CD4-positive, CD25-positive, alpha-beta regulatory T cell (primary cell): ENCODE measurements at regions not wholly inside any gene's neighbourhood (a gene's known extent, or its start where the extent isn't known, plus 50 kb on each side); places are given as distances from the start of the nearest gene placed in this dataset.
"Not testable (repeated sequence)": the region's sequence is repeated elsewhere in the genome, so short reads cannot be mapped to it uniquely, and the experiment has no call there.

ENCODE experiments used
- ATAC-seq, 2 donors: fragments of 150-1000 bp; cut with Tn5 transposase; one replicate each; pipeline ENCODE4 v1.10.0; 2021; ENCODE audit warnings: low read depth in 2 of 2, moderate number of reproducible peaks in 2 of 2, moderate library complexity in 1 of 2
- DNase-seq, 3 donors: peaks; one replicate each; pipeline versions ENCODE4 v3.0.0 to v3.0.0-alpha.2; 2012 to 2022; ENCODE audit warnings: mixed read lengths in 1 of 3
- H3K27ac ChIP-seq: one replicate; pipeline ENCODE4 v1.7.0; 2013; ENCODE audit warnings: mild to moderate bottlenecking, low read length; ENCODE audit not compliant: insufficient read depth, poor library complexity, severe bottlenecking
- H3K27me3 ChIP-seq: one replicate; pipeline ENCODE4 v1.7.0; 2013; ENCODE audit warnings: low read length; ENCODE audit not compliant: control insufficient read depth, insufficient read depth
- H3K36me3 ChIP-seq: one replicate; pipeline ENCODE4 v1.7.0; 2013; ENCODE audit warnings: mild to moderate bottlenecking, low read length, moderate library complexity; ENCODE audit not compliant: control insufficient read depth, insufficient read depth
- H3K4me1 ChIP-seq: 2 replicates; pipeline ENCODE4 v1.7.0; 2013; ENCODE audit warnings: mild to moderate bottlenecking, low read length; ENCODE audit not compliant: insufficient read depth, control insufficient read depth, poor library complexity, severe bottlenecking
- H3K4me3 ChIP-seq: one replicate; pipeline ENCODE4 v1.7.0; 2013; ENCODE audit warnings: low read depth, mild to moderate bottlenecking, low read length, moderate library complexity
- H3K9me3 ChIP-seq, 2 experiments: 1 replicate in 1 of 2; 2 replicates in 1 of 2; pipeline ENCODE4 v1.7.0; 2013; ENCODE audit warnings: low read length in 2 of 2, mild to moderate bottlenecking in 1 of 2, moderate library complexity in 1 of 2; ENCODE audit not compliant: control insufficient read depth in 2 of 2
- H3K27ac Mint-ChIP-seq, 3 donors: one replicate each; pipeline ENCODE4 v1.8.0; 2020 to 2022; ENCODE audit warnings: mild to moderate bottlenecking in 3 of 3, mixed read lengths in 3 of 3, moderate library complexity in 2 of 3
- H3K27me3 Mint-ChIP-seq: one replicate; pipeline ENCODE4 v1.8.0; 2022; ENCODE audit warnings: mild to moderate bottlenecking, mixed read lengths
- H3K36me3 Mint-ChIP-seq: one replicate; pipeline ENCODE4 v1.8.0; 2020; ENCODE audit warnings: mixed read lengths
- H3K4me1 Mint-ChIP-seq, 4 donors: one replicate each; pipeline ENCODE4 v1.8.0; 2020 to 2022; ENCODE audit warnings: mixed read lengths in 4 of 4, mild to moderate bottlenecking in 1 of 4
- H3K4me3 Mint-ChIP-seq, 4 donors: one replicate each; pipeline ENCODE4 v1.8.0; 2020 to 2022; ENCODE audit warnings: mild to moderate bottlenecking in 4 of 4, mixed read lengths in 4 of 4, moderate library complexity in 3 of 4
- H3K9me3 Mint-ChIP-seq, 7 donors: one replicate each; pipeline ENCODE4 v1.8.0; 2020 to 2022; ENCODE audit warnings: mixed read lengths in 7 of 7, mild to moderate bottlenecking in 3 of 7, moderate library complexity in 2 of 7

DNA sequence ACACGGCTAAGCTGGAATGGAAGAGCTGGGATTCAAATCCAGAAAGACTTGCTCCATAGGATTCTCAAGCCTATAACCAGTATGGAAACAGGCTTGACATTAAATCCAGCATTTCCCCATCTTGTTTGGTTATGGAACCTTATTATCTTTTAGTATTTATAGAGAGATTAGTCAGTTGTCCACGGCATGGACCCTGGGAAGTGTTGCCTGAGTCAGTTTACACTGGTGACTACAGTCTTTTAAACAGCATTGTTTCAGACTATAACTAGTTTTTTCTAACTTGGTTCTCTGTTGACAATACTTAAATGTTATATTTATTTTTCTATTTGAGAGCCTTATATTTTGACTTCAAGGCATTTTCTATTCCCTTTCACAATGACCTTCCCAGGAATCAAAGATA lies 106.7 kb downstream of the SYT15B start:
- DNase-seq, ATAC-seq, H3K27me3 ChIP-seq, H3K4me3 ChIP-seq, H3K9me3 Mint-ChIP-seq, H3K27me3 Mint-ChIP-seq, H3K27ac Mint-ChIP-seq, H3K4me1 ChIP-seq, H3K36me3 Mint-ChIP-seq, H3K36me3 ChIP-seq, H3K4me1 Mint-ChIP-seq, H3K27ac ChIP-seq, H3K4me3 Mint-ChIP-seq, H3K9me3 ChIP-seq: not testable (repeated sequence)

- not testable (repeated sequence) for H3K4me1 Mint-ChIP-seq, H3K27me3 ChIP-seq, DNase-seq, H3K4me1 ChIP-seq, H3K36me3 ChIP-seq, H3K9me3 ChIP-seq, H3K27ac Mint-ChIP-seq, ATAC-seq, H3K27me3 Mint-ChIP-seq, H3K9me3 Mint-ChIP-seq, H3K4me3 Mint-ChIP-seq, H3K4me3 ChIP-seq, H3K36me3 Mint-ChIP-seq, H3K27ac ChIP-seq
These were observed 109.2 kb downstream of the SYT15B start for GRCh38 chr10:47654161-47654560.

GRCh38 chr10:47648594-47648993 lies 114.8 kb downstream of the SYT15B start:
- H3K4me3 Mint-ChIP-seq, H3K27ac Mint-ChIP-seq, H3K9me3 Mint-ChIP-seq, H3K27me3 ChIP-seq, H3K4me3 ChIP-seq, H3K36me3 Mint-ChIP-seq, H3K36me3 ChIP-seq, ATAC-seq, H3K4me1 Mint-ChIP-seq, H3K27me3 Mint-ChIP-seq, DNase-seq, H3K4me1 ChIP-seq, H3K9me3 ChIP-seq, H3K27ac ChIP-seq: not testable (repeated sequence)

- H3K27me3 ChIP-seq, H3K9me3 ChIP-seq, ATAC-seq, H3K4me3 ChIP-seq, H3K36me3 Mint-ChIP-seq, H3K4me1 ChIP-seq, H3K27ac ChIP-seq, H3K4me3 Mint-ChIP-seq, H3K36me3 ChIP-seq, H3K4me1 Mint-ChIP-seq, H3K9me3 Mint-ChIP-seq, H3K27me3 Mint-ChIP-seq, DNase-seq: not testable (repeated sequence)
- H3K27ac Mint-ChIP-seq, result peak overlapping the region in 1 of 3 donors; percentile 67
These were observed 115.8 kb downstream of the SYT15B start for GRCh38 chr10:47647523-47648101.

GRCh38 chr10:47646686-47647273 lies 116.6 kb downstream of the SYT15B start:
- H3K9me3 Mint-ChIP-seq, H3K4me1 Mint-ChIP-seq, H3K27me3 Mint-ChIP-seq, H3K4me3 ChIP-seq, H3K36me3 Mint-ChIP-seq, H3K9me3 ChIP-seq, H3K36me3 ChIP-seq, H3K4me3 Mint-ChIP-seq, H3K4me1 ChIP-seq, H3K27ac Mint-ChIP-seq, H3K27ac ChIP-seq, H3K27me3 ChIP-seq: not testable (repeated sequence)
- ATAC-seq, result peak in 1 of 2 donors; percentile 39
- peak in 1 of 3 donors; percentile 8 for DNase-seq

DNA sequence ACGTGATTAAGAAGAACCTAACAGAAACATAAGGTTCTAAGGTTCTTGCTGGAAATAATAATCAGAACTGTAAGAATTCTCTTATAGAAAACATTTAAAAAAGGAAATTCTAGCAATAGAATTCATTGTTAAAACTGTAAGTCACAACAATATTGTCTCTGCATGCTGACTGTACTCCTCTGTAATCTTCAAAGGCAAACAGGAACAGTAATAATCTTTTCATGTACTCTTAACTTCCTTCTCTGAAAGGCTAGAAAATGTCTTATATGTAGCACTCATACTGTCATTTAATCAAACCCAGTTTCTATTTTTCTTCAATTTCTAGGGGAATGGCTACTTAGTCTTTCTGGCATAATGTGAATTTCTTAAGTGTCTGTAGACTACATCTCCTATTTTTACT lies 103.5 kb upstream of the AGAP9 start:
- H3K27ac Mint-ChIP-seq, DNase-seq, H3K36me3 Mint-ChIP-seq, H3K4me1 ChIP-seq, H3K4me1 Mint-ChIP-seq, H3K27ac ChIP-seq, H3K36me3 ChIP-seq, H3K27me3 Mint-ChIP-seq, H3K27me3 ChIP-seq, H3K9me3 Mint-ChIP-seq, H3K4me3 Mint-ChIP-seq, ATAC-seq, H3K9me3 ChIP-seq, H3K4me3 ChIP-seq: not testable (repeated sequence)

DNA sequence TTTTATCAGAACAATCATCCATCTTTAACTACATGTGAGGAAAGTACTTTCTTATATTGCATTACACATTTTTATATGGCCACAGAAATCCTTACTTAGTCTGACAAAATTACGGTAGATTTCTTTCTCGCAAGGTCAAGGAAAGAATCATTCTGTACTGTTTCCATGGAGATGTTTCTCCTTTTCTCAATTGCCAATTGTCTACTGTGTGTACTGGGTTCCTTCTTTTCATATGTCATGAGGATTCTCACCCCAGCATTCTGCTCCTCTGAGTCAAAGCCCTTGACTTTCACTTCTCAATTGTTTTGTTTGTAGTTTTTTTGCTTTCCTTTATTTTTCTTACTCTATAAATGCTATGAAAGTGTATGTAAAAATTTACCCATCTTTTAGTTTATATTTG lies 99.3 kb upstream of the AGAP9 start:
- ATAC-seq, H3K9me3 ChIP-seq, H3K9me3 Mint-ChIP-seq, H3K27ac Mint-ChIP-seq, H3K4me1 ChIP-seq, DNase-seq, H3K4me3 Mint-ChIP-seq, H3K27ac ChIP-seq, H3K36me3 ChIP-seq, H3K27me3 ChIP-seq, H3K27me3 Mint-ChIP-seq, H3K36me3 Mint-ChIP-seq, H3K4me1 Mint-ChIP-seq, H3K4me3 ChIP-seq: not testable (repeated sequence)

GRCh38 chr10:47619300-47620012 lies 96.0 kb upstream of the AGAP9 start:
- not testable (repeated sequence) for H3K4me3 Mint-ChIP-seq, H3K27ac ChIP-seq, ATAC-seq, H3K9me3 Mint-ChIP-seq, DNase-seq, H3K36me3 ChIP-seq, H3K27me3 ChIP-seq, H3K27ac Mint-ChIP-seq, H3K27me3 Mint-ChIP-seq, H3K9me3 ChIP-seq, H3K4me1 ChIP-seq, H3K36me3 Mint-ChIP-seq, H3K4me3 ChIP-seq, H3K4me1 Mint-ChIP-seq
